H1 (cell line): ENCODE measurements at regions not wholly inside any gene's neighbourhood (a gene's known extent, or its start where the extent isn't known, plus 50 kb on each side); places are given as distances from the start of the nearest gene placed in this dataset.

Experiments
- CTCF ChIA-PET: fragments of 300-600 bp; sonication (Branson Sonifier 250); formaldehyde crosslinking; loops from one replicate; lab custom pipeline; 2021; ENCODE audit not compliant: partially characterized antibody; lab: Charles Lee
- POLR2A ChIA-PET: fragments of 300-600 bp; sonication (Branson Sonifier 250); formaldehyde crosslinking; loops from one replicate; lab custom pipeline; 2021; ENCODE audit warnings: inconsistent platforms; ENCODE audit not compliant: partially characterized antibody; lab: Charles Lee
- DNase-seq, 2 experiments: peaks; one replicate each; pipeline versions ENCODE4 v3.0.0 to v3.0.0-alpha.2; 2010 to 2022; ENCODE audit warnings: low spot score in 2 of 2, low read depth in 1 of 2, mixed read lengths in 1 of 2
- FAIRE-seq: peaks from 2 replicates; lab custom pipeline; 2011; peaks lifted over from hg19 to GRCh38; lab: Jason Lieb, UNC
- H2AFZ ChIP-seq: 2 replicates; pipeline ENCODE4 v1.8.1; 2012; ENCODE audit warnings: low read length, inconsistent platforms
- H2AK5ac ChIP-seq: 2 replicates; pipeline ENCODE4 v1.6.1; 2013; ENCODE audit warnings: low read depth, low read length
- H2BK120ac ChIP-seq: replicated peaks from 2 replicates; pipeline ENCODE3; 2013; ENCODE audit warnings: low read depth, low read length, inconsistent platforms
- H2BK12ac ChIP-seq: 2 replicates; pipeline ENCODE4 v1.6.1; 2013; ENCODE audit warnings: low read depth, low read length
- H2BK15ac ChIP-seq: 2 replicates; pipeline ENCODE4 v1.6.1; 2013; ENCODE audit warnings: low read length
- H2BK20ac ChIP-seq: 2 replicates; pipeline ENCODE4 v1.6.1; 2013; ENCODE audit warnings: low read length
- H2BK5ac ChIP-seq: 2 replicates; pipeline ENCODE4 v1.6.1; 2013; ENCODE audit warnings: low read depth, low read length
- H3K14ac ChIP-seq: 2 replicates; pipeline ENCODE4 v1.6.1; 2013; ENCODE audit warnings: inconsistent platforms; ENCODE audit not compliant: insufficient read length
- H3K18ac ChIP-seq: 2 replicates; pipeline ENCODE4 v1.6.1; 2013; ENCODE audit warnings: low read length; ENCODE audit errors: extremely low read depth
- H3K23ac ChIP-seq: 2 replicates; pipeline ENCODE4 v1.6.1; 2013; ENCODE audit warnings: inconsistent platforms; ENCODE audit not compliant: insufficient read length
- H3K23me2 ChIP-seq: 2 replicates; pipeline ENCODE4 v1.6.1; 2013; ENCODE audit warnings: low read depth, low read length
- H3K27ac ChIP-seq: 2 replicates; pipeline ENCODE4 v1.6.1; 2011; ENCODE audit warnings: low read depth, low read length, inconsistent platforms
- H3K27me3 ChIP-seq, 4 experiments: replicated peaks in 1 of 4; 1 replicate in 1 of 4; 2 replicates in 3 of 4; pipeline versions ENCODE4 v1.6.1 to v1.8.1; 2011 to 2013; ENCODE audit warnings: low read length in 3 of 4, mild to moderate bottlenecking in 3 of 4, inconsistent platforms in 2 of 4, mixed read lengths in 2 of 4, moderate library complexity in 1 of 4; ENCODE audit not compliant: control insufficient read depth in 3 of 4, insufficient read depth in 3 of 4; ENCODE audit errors: extremely low read depth in 1 of 4
- H3K36me3 ChIP-seq, 4 experiments: 2 replicates each; pipeline versions ENCODE4 v1.6.1 to v1.8.1; 2011 to 2013; ENCODE audit warnings: mild to moderate bottlenecking in 4 of 4, low read length in 3 of 4, moderate library complexity in 2 of 4, control low read depth in 1 of 4, inconsistent platforms in 1 of 4; ENCODE audit not compliant: insufficient read depth in 4 of 4, control insufficient read depth in 2 of 4
- H3K4ac ChIP-seq: replicated peaks from 2 replicates; pipeline ENCODE3; 2013; ENCODE audit warnings: low read length, low read depth, mixed read lengths, inconsistent platforms; ENCODE audit not compliant: insufficient read length
- H3K4me1 ChIP-seq, 4 experiments: replicated peaks in 1 of 4; 1 replicate in 1 of 4; 2 replicates in 3 of 4; pipeline versions ENCODE4 v1.6.1 to v1.8.1; 2011 to 2013; ENCODE audit warnings: low read length in 3 of 4, inconsistent platforms in 2 of 4, mixed read lengths in 1 of 4; ENCODE audit not compliant: insufficient read depth in 4 of 4, control insufficient read depth in 3 of 4
- H3K4me2 ChIP-seq, 2 experiments: 2 replicates each; pipeline versions ENCODE4 v1.6.1 to v1.8.1; 2011 to 2013; ENCODE audit warnings: low read depth in 2 of 2, low read length in 2 of 2, control low read depth in 1 of 2, inconsistent platforms in 1 of 2, mild to moderate bottlenecking in 1 of 2; ENCODE audit not compliant: insufficient read depth in 1 of 2
- H3K4me3 ChIP-seq, 4 experiments: fragments of 200-600, 300-600 bp in 1 of 4; sonication (generic), shearing (Covaris generic), sonication (Bioruptor Twin) in 1 of 4; 2 replicates each; pipeline versions ENCODE4 v1.5.1 to v1.8.1; 2011 to 2016; ENCODE audit warnings: low read length in 4 of 4, low read depth in 3 of 4, control low read depth in 2 of 4, inconsistent platforms in 2 of 4, mild to moderate bottlenecking in 2 of 4, mixed read lengths in 1 of 4, moderate library complexity in 1 of 4; ENCODE audit not compliant: insufficient read depth in 2 of 4; ENCODE audit errors: extremely low read depth in 1 of 4
- H3K56ac ChIP-seq: replicated peaks from 2 replicates; pipeline ENCODE3; 2013; ENCODE audit warnings: low read depth, mild to moderate bottlenecking, mixed read lengths, low read length, inconsistent platforms; ENCODE audit not compliant: insufficient read length
- H3K79me1 ChIP-seq: 2 replicates; pipeline ENCODE4 v1.6.1; 2013; ENCODE audit warnings: low read depth, low read length, control low read depth
- H3K79me2 ChIP-seq, 2 experiments: 2 replicates each; pipeline versions ENCODE4 v1.6.1 to v1.8.1; 2012 to 2013; ENCODE audit warnings: low read length in 2 of 2, mild to moderate bottlenecking in 2 of 2, inconsistent platforms in 1 of 2; ENCODE audit not compliant: insufficient read depth in 2 of 2, control insufficient read depth in 1 of 2
- H3K9ac ChIP-seq, 4 experiments: replicated peaks in 1 of 4; 1 replicate in 1 of 4; 2 replicates in 3 of 4; pipeline versions ENCODE4 v1.6.1 to v1.8.1; 2011 to 2013; ENCODE audit warnings: low read depth in 3 of 4, low read length in 3 of 4, control low read depth in 2 of 4, mild to moderate bottlenecking in 2 of 4, moderate library complexity in 2 of 4, inconsistent platforms in 1 of 4; ENCODE audit errors: extremely low read depth in 1 of 4
- H3K9me3 ChIP-seq, 2 experiments: 2 replicates each; pipeline versions ENCODE4 v1.6.1 to v1.8.1; 2012 to 2013; ENCODE audit warnings: mild to moderate bottlenecking in 2 of 2, moderate library complexity in 2 of 2, control low read depth in 1 of 2, inconsistent platforms in 1 of 2, low read depth in 1 of 2, low read length in 1 of 2, mixed read lengths in 1 of 2; ENCODE audit not compliant: insufficient read depth in 2 of 2
- H4K20me1 ChIP-seq, 2 experiments: replicated peaks in 1 of 2; 2 replicates each; pipeline versions ENCODE3 to v1.8.1; 2011 to 2013; ENCODE audit warnings: inconsistent platforms in 2 of 2, low read length in 2 of 2, mild to moderate bottlenecking in 1 of 2; ENCODE audit not compliant: insufficient read depth in 2 of 2, control insufficient read depth in 1 of 2
- H4K5ac ChIP-seq: 2 replicates; pipeline ENCODE4 v1.6.1; 2013; ENCODE audit warnings: low read length, low read depth, mixed read lengths, inconsistent platforms; ENCODE audit not compliant: insufficient read length
- H4K8ac ChIP-seq: 2 replicates; pipeline ENCODE4 v1.8.0; 2013; ENCODE audit warnings: mild to moderate bottlenecking, moderate library complexity, low read length, inconsistent platforms; ENCODE audit not compliant: insufficient read depth; ENCODE audit errors: extremely low read depth
- H4K91ac ChIP-seq: replicated peaks from 2 replicates; pipeline ENCODE3; 2013; ENCODE audit warnings: low read length, mixed read lengths, inconsistent platforms; ENCODE audit not compliant: insufficient read length
- ASH2L ChIP-seq: fragments of 200-600, 300-600 bp; sonication (generic); IDR thresholded peaks from one replicate; pipeline ENCODE4 v1.7.1; 2017; ENCODE audit warnings: low read length
- EP300 ChIP-seq, 2 experiments: IDR thresholded peaks; 1 replicate in 1 of 2; 2 replicates in 1 of 2; pipeline ENCODE4 v1.6.1; 2011 to 2012; ENCODE audit warnings: low read depth in 2 of 2, low read length in 2 of 2, mild to moderate bottlenecking in 2 of 2, borderline replicate concordance in 1 of 2, inconsistent platforms in 1 of 2, moderate library complexity in 1 of 2
- HDAC6 ChIP-seq: IDR thresholded peaks from one replicate; pipeline ENCODE4 v1.7.1; 2012; ENCODE audit warnings: low read depth, mild to moderate bottlenecking, inconsistent platforms, low read length, moderate library complexity
- JUN ChIP-seq: IDR thresholded peaks from 2 replicates; pipeline ENCODE4 v1.6.1; 2011; ENCODE audit warnings: low read depth, mild to moderate bottlenecking, improper control_type of control experiment, low read length
- MAFK ChIP-seq: IDR thresholded peaks from 2 replicates; pipeline ENCODE4 v1.6.1; 2012; ENCODE audit warnings: low read depth, mild to moderate bottlenecking, improper control_type of control experiment, low read length
- WGBS, 2 experiments: shearing (Covaris generic) in 1 of 2; methylation state at CpG; one replicate each; pipeline versions ENCODE4 v1.1.6 to v1.1.7; 2013 to 2015; ENCODE audit warnings: low lambda C conversion rate in 2 of 2, mixed read lengths in 2 of 2, inconsistent platforms in 1 of 2, low coverage in 1 of 2, missing lambda C conversion rate in 1 of 2; ENCODE audit not compliant: insufficient replicate concordance in 2 of 2, insufficient coverage in 1 of 2, insufficient read length in 1 of 2; ENCODE audit errors: extremely low coverage in 1 of 2, missing lambda C conversion rate in 1 of 2; 5-methylcytosine and 5-hydroxymethylcytosine counted together
- TF ChIP-seq, protein P1 (sequence below): IDR thresholded peaks from 2 replicates; pipeline ENCODE4 v1.6.1; 2012; ENCODE audit warnings: inconsistent platforms
- TF ChIP-seq, protein P2 (sequence below): IDR thresholded peaks from 2 replicates; pipeline ENCODE4 v1.6.1; 2011; ENCODE audit warnings: low read length, improper control_type of control experiment

DNA sequence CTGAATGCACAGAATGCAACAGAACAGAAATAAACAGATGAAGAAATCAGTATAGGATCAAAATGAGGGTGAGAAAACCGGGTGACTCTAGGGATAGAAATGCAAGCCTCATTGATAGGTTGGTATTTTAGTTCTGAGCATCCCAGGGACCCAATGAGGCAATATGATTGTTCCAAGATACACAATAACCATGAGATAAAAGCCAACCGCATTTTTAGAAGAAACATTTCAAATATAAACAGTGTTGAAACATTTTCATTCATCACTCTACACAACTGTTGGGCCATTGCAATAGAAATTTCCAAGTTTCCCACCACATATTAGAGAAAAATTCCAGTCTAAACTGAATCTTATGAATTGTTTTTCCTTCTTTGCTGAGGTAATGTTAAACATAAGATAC, 452.3 kb upstream of the PTGER4 start:
- H2AFZ ChIP-seq: no peak overlapping the region; the same call in 1 of the 2 replicates
- WGBS, 2 experiments: 71% methylated on average over 2 of the region's 2 CpGs; no CpG with 5 or more reads in 1 of the 2 experiments
- no peaks in the 10 kb centered on the region for H3K4me1 ChIP-seq
- H2BK12ac ChIP-seq: no peak overlapping the region
- H3K23me2 ChIP-seq: no peaks in the 10 kb centered on the region
- no peak for FAIRE-seq
- no peak overlapping the region for H3K18ac ChIP-seq
- no peak overlapping the region for H2BK20ac ChIP-seq
- H3K14ac ChIP-seq: no peak overlapping the region
- H3K79me1 ChIP-seq: no peaks in the 10 kb centered on the region
- no peak overlapping the region for H2AK5ac ChIP-seq
- H4K8ac ChIP-seq: no peak overlapping the region
- ChIA-PET CTCF (no interaction called here), POLR2A (no interaction called here)
- H3K9ac ChIP-seq: no peak overlapping the region
- H4K20me1 ChIP-seq: no peaks in the 10 kb centered on the region
- no peaks in the 10 kb centered on the region; a peak in 1 of 4 replicates for H3K9me3 ChIP-seq
- no peak for DNase-seq
- TF ChIP-seq, protein P1, sequence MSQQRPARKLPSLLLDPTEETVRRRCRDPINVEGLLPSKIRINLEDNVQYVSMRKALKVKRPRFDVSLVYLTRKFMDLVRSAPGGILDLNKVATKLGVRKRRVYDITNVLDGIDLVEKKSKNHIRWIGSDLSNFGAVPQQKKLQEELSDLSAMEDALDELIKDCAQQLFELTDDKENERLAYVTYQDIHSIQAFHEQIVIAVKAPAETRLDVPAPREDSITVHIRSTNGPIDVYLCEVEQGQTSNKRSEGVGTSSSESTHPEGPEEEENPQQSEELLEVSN: no peak
- TF ChIP-seq HDAC6 (no peak), EP300 (IDR thresholded peaks at IDR 0.05; ENCODE audit: borderline replicate concordance in 1 of 2, low read depth in 2 of 2, low read length in 2 of 2) (no peak), ASH2L (no peak), MAFK (no peak), JUN (no peak)
- TF ChIP-seq, protein P2, sequence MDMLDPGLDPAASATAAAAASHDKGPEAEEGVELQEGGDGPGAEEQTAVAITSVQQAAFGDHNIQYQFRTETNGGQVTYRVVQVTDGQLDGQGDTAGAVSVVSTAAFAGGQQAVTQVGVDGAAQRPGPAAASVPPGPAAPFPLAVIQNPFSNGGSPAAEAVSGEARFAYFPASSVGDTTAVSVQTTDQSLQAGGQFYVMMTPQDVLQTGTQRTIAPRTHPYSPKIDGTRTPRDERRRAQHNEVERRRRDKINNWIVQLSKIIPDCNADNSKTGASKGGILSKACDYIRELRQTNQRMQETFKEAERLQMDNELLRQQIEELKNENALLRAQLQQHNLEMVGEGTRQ: no peak
- H3K27ac ChIP-seq: no peak overlapping the region
- H3K79me2 ChIP-seq: no peaks in the 10 kb centered on the region
- H3K27me3 ChIP-seq: no peaks in the 10 kb centered on the region
- H2BK15ac ChIP-seq: no peak overlapping the region
- no peak overlapping the region for H3K23ac ChIP-seq
- H3K4ac ChIP-seq: no peak overlapping the region
- H3K36me3 ChIP-seq: no peaks in the 10 kb centered on the region
- H2BK120ac ChIP-seq: no peak overlapping the region
- H4K91ac ChIP-seq: no peak overlapping the region
- H3K4me3 ChIP-seq: no peak overlapping the region
- H4K5ac ChIP-seq: no peak overlapping the region
- H2BK5ac ChIP-seq: no peak overlapping the region
- no peak overlapping the region for H3K4me2 ChIP-seq
- no peak overlapping the region for H3K56ac ChIP-seq
